ENCODE measurements at regions not wholly inside any gene's neighbourhood (a gene's known extent, or its start where the extent isn't known, plus 50 kb on each side); places are given as distances from the start of the nearest gene placed in this dataset.

DNA sequence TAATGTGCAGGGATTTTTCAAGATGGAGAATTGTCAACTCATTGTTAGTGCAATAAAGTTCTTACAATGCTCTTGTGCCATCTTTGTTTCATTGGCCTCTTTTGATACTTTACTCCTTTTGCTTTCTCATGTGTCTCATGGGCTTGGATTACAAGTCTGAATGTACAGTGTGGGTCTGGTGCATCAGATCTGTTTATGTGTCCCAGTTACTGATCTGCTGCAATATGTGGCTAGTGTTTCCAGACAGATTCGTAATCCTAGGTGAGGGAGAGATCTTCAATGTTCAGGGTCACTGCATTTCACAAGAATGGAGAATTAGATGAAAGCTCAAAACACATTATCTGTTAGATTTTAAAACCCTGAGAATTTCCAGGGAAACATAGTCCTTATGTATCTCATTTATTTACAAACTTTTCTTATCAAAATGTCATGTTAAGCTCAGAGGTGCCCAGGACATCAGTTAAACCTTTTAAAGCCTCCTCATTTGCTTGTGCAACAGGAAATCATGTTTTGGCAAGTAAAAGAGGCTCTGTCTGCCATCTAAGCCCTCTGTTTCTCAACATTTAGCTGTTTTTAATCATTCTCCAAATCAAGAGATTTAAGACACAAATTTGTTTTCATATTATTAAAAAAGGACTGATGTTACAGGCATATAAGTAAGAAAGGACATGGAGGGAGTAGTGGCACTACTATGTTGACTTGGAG is 108.1 kb downstream of the NUP35 start:
- no peak overlapping the region for H3K4me3 ChIP-seq (ENCODE audit: low read depth, low read length)
- TF ChIP-seq, protein P1, sequence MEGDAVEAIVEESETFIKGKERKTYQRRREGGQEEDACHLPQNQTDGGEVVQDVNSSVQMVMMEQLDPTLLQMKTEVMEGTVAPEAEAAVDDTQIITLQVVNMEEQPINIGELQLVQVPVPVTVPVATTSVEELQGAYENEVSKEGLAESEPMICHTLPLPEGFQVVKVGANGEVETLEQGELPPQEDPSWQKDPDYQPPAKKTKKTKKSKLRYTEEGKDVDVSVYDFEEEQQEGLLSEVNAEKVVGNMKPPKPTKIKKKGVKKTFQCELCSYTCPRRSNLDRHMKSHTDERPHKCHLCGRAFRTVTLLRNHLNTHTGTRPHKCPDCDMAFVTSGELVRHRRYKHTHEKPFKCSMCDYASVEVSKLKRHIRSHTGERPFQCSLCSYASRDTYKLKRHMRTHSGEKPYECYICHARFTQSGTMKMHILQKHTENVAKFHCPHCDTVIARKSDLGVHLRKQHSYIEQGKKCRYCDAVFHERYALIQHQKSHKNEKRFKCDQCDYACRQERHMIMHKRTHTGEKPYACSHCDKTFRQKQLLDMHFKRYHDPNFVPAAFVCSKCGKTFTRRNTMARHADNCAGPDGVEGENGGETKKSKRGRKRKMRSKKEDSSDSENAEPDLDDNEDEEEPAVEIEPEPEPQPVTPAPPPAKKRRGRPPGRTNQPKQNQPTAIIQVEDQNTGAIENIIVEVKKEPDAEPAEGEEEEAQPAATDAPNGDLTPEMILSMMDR (IDR thresholded peaks at IDR 0.05; ENCODE audit: low read depth, low read length) = no peak
- in situ Hi-C loops (cut with HindIII; ENCODE audit: low sequenced_read_pairs) = no loop called here
- DNase-seq (ENCODE audit: low read depth, low spot score) = no peak

DNA sequence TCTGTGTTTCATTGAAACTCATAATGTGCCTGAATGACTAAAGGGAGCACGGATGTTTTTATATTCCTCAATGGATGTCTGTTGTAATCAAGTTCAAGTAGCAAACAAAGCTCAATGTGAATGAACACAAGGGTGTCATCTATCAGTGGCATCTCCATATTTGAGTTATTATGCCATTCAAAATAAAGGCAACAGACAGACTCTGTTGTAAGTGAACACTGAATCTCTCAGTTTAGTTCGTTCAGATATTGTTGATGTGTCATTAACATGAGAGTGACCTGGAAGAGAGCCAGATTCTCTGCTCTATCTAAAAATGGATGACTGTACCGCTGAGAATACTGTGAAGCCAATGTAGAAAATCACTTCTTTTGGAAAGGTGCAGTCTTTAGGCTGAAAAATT is 118.7 kb downstream of the NUP35 start:
- peak; percentile 25 for DNase-seq (ENCODE audit: low read depth, low spot score)
- in situ Hi-C loops (cut with HindIII; ENCODE audit: low sequenced_read_pairs) = no loop called here
- no peak overlapping the region for H3K4me3 ChIP-seq (ENCODE audit: low read depth, low read length)
- TF ChIP-seq, protein P1 (IDR thresholded peaks at IDR 0.05; ENCODE audit: low read depth, low read length) = no peak

GRCh38 chr2:183243758-183244157 is 119.5 kb downstream of the NUP35 start:
- no peak overlapping the region for H3K4me3 ChIP-seq (ENCODE audit: low read depth, low read length)
- TF ChIP-seq, protein P1 (IDR thresholded peaks at IDR 0.05; ENCODE audit: low read depth, low read length) = no peak
- no peak for DNase-seq (ENCODE audit: low read depth, low spot score)
- in situ Hi-C loops (cut with HindIII; ENCODE audit: low sequenced_read_pairs) = no loop called here

GRCh38 chr2:183244300-183244844 is 120.1 kb downstream of the NUP35 start:
- DNase-seq (ENCODE audit: low read depth, low spot score) = no peak
- no peak overlapping the region for H3K4me3 ChIP-seq (ENCODE audit: low read depth, low read length)
- in situ Hi-C loops (cut with HindIII; ENCODE audit: low sequenced_read_pairs) = no loop called here
- TF ChIP-seq, protein P1 (IDR thresholded peaks at IDR 0.05; ENCODE audit: low read depth, low read length) = peak; percentile 2

DNA sequence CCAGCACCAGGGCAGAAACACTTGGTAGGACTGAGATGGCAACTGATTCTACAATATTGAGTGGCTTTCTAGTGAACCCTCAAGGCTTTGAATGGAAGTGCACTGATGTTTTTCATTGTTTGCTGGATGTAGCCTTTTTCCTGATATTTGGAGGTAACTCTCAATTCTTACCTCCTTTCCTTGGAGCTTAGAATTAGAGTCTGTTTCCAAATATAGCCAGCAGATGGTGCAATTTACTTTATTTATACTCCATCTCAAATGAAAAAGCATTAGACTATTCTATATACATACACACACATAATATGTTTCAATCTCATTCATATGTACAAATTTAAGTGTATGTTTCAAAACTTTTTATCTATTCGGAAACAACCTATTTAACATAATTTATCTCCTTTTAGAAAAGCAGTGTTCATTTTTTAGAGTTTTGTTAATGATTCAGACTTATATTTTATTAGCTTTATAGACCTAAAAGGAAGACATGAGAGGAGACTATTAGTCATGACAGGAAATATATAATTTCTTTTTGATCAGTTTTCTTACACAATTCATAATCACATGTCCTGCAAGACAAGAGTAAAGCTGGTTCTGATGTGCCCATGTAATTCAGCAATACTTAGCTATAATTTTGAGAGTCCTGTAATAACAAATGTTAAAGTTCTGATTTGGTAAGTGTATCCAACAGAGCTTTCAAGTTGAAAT is 124.8 kb downstream of the NUP35 start:
- TF ChIP-seq, protein P1 (IDR thresholded peaks at IDR 0.05; ENCODE audit: low read depth, low read length) = peak; percentile 44
- peak; percentile 60 for DNase-seq (ENCODE audit: low read depth, low spot score)
- no peak overlapping the region for H3K4me3 ChIP-seq (ENCODE audit: low read depth, low read length)
- in situ Hi-C loops (cut with HindIII; ENCODE audit: low sequenced_read_pairs) = no loop called here

GRCh38 chr2:183250061-183250460 is 125.8 kb downstream of the NUP35 start:
- in situ Hi-C loops (cut with HindIII; ENCODE audit: low sequenced_read_pairs) = no loop called here
- TF ChIP-seq, protein P1 (IDR thresholded peaks at IDR 0.05; ENCODE audit: low read depth, low read length) = no peak
- DNase-seq (ENCODE audit: low read depth, low spot score) = no peak
- no peak overlapping the region for H3K4me3 ChIP-seq (ENCODE audit: low read depth, low read length)
